GM12872 (cell line): ENCODE measurements at regions not wholly inside any gene's neighbourhood (a gene's known extent, or its start where the extent isn't known, plus 50 kb on each side); places are given as distances from the start of the nearest gene placed in this dataset.

Experiments
- TF ChIP-seq, protein P1 (sequence below): IDR thresholded peaks from 3 replicates; pipeline ENCODE4 v1.5.1; 2011; ENCODE audit warnings: low read depth, mild to moderate bottlenecking, low read length, moderate library complexity; ENCODE audit not compliant: insufficient read depth

DNA sequence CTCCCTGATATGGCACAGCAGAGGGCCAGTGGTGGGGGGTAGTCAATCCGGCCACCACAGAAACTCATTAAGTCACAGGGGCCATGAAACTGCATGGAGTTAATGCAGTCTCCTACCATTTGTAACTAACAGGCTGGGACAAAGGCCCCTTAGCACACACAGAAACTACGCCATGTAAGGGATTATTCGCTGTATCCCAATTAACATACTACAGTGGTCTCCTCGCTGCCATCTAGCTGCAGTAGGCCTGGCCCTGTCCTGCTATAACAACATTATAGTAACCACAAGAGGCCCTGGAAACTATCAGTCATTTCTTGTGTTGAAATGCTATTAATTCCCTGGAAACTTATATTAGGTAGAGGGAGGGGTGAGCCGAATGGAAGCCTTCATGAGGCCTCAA lies 72.3 kb upstream of the CCN2 start:
- TF ChIP-seq, protein P1, sequence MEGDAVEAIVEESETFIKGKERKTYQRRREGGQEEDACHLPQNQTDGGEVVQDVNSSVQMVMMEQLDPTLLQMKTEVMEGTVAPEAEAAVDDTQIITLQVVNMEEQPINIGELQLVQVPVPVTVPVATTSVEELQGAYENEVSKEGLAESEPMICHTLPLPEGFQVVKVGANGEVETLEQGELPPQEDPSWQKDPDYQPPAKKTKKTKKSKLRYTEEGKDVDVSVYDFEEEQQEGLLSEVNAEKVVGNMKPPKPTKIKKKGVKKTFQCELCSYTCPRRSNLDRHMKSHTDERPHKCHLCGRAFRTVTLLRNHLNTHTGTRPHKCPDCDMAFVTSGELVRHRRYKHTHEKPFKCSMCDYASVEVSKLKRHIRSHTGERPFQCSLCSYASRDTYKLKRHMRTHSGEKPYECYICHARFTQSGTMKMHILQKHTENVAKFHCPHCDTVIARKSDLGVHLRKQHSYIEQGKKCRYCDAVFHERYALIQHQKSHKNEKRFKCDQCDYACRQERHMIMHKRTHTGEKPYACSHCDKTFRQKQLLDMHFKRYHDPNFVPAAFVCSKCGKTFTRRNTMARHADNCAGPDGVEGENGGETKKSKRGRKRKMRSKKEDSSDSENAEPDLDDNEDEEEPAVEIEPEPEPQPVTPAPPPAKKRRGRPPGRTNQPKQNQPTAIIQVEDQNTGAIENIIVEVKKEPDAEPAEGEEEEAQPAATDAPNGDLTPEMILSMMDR: no peak

DNA sequence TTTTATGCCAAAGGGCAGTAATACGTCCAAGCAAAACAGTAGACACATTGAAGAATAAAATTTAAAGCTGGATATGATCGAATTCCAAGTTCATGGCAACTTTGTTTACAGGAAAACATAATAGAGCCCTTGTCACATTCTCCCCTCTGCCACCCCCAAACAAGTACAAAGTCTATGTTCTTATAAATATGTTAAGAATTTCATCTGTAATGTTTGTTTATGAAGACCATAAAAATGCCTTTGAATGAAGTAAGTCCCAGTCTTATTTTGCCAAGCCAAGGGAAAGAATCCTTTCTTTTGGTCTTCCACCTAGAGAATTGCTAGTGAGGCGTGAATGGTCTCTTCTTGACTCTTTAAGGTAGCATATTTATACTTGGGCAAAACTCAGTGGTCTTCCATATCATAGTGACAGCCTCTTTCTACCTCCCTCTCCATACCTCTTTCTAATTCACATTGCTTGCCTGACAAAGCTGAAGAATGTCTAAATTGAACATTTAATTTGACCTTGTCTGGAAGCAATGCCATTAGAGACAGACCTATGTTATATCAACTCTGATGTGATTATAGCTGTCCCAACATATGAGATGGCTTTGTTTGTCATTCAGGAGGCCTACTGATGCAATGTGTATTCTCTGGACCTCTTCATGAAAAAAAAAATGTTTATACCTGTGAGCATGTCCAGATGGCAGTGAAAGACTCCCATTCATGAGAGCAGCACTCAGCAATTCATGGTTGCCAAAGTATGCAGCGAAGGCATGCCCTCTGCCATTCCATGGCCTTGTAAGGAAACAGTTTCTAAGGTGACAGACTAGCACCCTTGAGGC lies 70.6 kb upstream of the CCN2 start:
- TF ChIP-seq, protein P1: no peak

DNA sequence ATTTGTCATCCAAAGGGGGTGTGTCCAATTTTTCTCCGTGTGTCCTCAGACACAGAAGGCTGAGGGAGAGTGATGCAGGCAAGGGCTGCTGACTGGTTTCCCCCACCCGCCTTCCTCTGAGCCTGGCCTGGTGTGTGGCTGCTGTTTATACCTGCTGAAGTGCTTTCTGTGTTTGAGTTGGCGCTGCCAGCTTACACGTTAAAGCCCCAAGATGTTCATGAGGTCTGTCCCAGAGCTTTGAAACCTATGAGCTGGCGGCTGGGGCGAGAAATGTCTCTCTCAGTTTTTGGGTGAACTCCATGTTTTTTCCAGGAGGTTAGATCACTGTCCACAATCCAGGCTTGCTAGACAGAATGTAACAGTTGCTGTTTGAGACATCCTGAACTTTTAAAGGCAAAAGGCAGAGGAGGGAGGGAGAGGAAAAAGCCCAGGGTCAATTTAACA lies 69.0 kb upstream of the CCN2 start:
- TF ChIP-seq, protein P1: no peak

DNA sequence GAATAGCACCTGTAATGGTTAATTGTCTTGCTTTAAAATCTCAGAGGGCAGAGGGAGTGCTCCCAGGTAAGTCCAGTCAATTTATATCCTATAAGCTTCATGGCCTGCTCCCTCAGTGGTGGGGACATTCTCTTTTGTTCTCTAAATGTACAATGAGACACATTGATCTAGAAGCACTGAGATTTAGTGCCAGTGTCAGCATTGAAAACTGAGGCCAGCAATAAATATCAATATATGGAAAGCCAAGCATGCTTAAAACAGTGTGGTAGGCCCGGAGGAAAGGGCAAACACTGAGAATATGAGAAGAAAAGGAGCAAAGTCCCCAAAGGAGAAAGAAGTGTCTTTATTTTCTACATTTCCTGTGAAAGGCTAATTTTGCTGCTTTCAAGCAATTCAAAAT lies 68.4 kb upstream of the CCN2 start:
- TF ChIP-seq, protein P1: no peak

DNA sequence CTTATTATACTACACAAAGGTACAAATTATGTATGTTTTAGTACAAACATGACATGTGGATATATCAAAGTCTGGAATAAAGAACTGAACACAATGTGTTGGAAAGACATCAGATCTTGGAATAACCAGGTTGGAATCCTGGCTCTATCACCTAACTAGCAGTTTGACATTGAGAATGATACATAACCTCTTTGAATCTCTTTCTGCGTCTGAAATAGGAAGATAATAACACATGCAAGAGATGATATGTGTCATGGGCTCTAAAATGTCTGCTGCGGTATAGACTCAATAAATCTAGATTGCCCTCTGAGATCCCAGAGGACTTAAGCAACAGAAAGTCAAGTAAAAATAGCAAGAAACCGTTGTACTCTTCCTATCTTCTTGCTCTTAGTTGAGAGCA lies 66.8 kb upstream of the CCN2 start:
- TF ChIP-seq, protein P1: no peak

DNA sequence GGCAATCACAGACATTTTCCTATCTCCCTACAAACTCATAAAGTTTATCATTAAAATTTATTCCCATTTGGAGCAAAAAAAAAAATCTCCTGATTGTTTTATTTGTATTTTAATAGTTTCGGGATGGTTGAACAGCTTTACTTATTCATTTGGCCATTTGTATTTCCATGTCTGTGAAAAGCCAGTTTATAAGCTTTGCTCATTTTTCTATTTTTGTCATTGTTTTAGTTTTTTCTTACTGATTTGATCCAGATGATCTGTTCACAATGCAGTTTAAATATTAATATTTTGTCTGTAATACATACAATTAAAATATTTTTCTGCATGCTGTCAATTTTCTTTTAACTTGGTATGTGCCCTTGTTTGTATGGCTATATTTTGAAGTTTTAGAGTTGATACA lies 65.2 kb upstream of the CCN2 start:
- TF ChIP-seq, protein P1: no peak

DNA sequence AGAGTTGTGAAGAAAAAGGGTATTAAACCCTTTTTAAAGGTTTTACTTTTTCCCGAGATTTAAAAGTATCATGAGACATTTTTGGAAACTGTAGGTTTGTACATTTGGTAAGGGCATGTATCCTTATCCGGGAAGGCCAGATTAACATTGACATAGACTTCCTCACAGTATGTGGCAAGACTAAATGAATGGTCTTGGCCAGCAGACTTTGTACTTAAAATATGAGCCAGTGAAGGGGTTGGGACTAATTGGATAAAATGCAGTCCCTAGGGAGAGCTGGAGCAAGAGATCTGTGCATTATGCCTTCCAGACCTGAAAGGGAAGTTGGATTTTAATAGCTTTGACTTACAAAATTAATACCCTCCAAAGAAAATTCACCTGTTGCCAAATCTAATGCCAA lies 60.4 kb upstream of the CCN2 start:
- TF ChIP-seq, protein P1: no peak
